ENCODE measurements at regions not wholly inside any gene's neighbourhood (a gene's known extent, or its start where the extent isn't known, plus 50 kb on each side); places are given as distances from the start of the nearest gene placed in this dataset.

DNA sequence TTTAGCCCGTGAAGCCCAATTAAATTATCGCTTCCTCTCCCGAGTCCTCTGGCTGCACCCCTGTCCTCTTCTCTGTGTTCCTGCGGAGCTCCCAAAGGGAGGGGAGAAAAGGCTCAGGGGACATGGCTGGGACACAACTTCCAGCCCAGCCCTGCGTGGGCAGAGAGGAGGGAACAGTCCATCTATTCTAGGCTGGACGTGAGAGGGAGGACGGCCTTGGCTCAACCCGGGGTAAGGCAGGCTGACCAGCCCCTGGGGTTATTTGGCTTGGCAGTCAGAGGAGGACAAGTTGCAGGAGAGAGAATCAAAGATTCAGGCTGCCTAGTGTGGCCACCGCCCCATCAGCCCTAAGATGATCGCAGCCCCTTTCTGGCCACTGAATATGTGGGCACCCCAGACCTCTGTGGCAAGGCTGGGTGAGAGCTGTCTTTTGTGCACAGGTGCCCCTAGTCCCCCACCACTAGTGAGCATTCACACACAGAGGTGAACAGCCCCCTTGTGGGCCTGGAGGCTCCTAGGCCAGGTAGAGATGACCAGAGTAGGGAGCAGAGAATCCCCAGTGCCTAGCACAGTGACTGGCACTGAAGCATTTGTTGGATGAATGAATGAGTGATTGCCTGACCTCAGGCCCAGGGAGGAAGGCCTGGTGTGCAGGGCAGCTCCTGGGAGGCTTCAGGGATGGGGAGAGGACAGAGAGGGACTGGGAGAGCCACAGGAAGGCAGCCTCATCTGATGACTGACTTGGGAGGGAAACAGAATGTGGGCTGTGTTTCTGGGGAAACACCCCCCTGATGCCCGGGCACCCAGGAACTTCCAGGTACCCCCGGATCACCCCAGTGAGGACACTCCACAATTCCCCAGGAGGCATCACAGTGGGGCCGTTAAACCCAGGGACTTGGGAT is 133.9 kb downstream of the C9orf50 start:
- no peak for DNase-seq

GRCh38 chr9:129485145-129485774 is 135.6 kb downstream of the C9orf50 start:
- no peak for DNase-seq

DNA sequence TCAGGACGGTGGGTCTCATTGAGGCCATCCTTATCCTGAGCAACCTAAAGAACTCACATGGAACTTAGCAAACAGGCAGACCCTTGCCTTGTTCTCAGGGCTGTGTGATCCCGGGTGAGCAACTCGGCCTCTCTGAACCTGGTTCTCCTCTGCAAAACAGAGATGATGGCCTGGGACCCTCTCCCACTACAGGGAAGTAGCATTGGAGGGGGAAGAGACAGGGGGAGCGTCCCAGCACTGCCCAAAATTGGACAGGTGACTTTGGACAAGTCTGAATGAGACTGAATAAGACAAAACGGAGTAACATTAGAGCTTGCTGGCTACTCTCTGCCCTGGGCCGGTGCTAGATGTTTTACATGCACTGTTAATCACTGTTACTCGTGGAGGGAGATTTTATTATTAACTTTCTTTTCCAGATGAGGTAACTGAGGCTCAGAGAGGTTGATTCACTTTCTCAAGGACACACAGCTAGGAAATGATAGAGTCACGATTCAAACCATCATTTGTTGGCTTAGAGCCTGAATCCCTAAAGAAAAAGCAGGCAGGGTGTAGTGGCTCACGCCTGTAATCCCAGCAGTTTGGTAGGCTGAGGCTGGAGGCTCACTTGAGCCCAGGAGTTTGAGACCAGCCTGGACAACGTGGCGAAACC is 136.4 kb downstream of the C9orf50 start:
- no peak for DNase-seq

DNA sequence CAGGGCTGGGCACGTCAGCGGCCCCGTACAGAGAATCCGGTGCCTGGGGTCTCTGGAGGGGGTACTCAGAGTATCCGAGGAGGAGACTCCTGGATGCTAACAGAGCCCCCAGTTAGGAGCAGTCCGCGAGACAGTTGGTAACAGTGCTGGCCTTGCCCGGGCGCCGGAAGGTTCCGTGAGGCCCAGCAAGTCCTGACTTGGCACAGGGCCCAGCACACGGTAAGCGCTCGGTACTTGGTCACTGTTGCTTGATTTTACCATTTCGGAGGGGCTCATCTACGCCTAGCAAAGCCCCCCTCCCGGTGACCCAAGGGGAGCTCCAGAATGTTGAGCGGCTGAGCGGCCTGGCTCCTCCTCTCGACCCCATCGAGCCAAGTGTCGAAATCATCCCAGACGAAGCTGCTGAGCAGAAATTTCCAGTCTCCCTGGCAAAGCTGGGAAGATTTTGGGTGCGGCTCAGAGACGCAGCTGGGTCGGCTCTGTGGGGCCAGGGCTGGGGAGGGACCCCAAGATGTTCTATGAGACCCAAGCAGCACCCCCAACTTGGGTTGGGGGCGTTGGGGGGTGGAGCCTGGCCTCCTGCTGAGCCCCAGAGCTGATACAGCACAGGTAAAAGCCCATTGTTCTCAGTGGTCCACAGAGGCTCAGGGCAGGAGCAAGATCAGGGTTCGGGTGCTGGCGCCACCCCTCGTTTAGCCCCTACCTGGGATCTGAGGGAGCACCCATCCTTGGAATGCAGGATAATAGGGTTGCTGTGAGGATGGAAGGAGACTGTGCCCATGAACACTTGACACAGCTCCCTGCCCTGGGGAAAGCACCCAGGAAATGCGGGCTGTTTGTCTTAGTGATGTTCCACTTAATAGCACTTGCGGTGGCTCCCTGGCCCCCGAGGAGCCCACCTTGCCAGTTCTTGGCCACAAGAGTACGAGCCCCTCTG is 137.2 kb downstream of the C9orf50 start:
- DNase-seq, result no peak

- no peak for DNase-seq
Observed at GRCh38 chr9:129482521-129483414, 138.1 kb downstream of the C9orf50 start.

DNA sequence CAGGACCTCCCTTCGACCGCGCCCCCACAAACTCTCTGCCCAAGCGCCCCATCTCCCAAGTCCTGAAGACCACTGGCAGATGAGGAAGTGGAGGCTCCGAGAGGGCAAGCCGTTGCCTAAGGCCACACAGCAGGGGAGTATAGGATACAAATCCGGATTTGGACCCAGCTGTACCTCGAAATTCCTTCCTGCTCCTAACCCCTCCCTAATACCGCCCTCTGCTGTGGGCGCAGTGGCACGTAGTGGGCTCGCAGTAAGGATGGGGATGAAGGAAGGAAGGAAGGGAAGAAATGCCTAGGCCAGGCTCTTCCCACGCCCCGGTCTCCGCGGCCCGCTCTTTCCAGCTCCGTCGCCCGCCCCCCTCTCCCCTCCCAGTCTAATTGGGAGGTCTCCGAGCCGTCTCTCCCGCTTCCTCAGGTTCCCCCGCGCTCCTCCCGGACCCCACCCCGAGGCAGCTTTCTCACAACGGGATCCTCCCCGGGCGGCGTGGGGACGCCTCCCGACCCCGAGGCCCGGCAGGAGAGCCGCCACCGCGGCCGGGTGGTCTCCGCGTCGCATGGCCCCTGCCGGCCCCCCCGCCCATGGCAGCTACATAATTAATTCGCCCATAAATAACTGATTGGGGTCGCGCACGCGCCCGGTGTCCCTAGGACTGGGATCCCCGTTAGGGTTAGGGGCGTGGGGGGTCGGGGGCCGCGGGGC is 138.9 kb downstream of the C9orf50 start:
- DNase-seq, result no peak

GRCh38 chr9:129481424-129481809 is 139.5 kb downstream of the C9orf50 start:
- no peak for DNase-seq

- no peak for DNase-seq
Observed at GRCh38 chr9:129480745-129481144, 140.2 kb downstream of the C9orf50 start.

DNA sequence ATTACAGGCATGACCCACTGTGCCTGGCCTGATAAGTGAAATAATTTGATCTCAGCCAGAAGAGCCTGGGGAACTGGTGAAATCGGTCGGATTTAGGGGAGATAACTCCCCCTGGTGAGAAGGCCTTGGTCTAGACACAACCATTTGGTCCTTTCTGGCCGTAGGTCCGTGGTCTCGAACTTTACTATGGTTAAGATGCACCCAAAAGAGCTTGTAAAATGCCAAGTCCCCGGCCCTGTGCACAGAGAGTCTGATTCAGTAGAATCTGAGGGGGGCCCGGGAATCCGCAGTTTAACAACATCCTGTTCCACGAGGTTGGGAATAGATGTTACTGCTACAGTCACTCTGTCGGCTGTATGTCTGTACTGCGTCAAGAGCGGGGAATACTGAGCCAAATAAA is 140.7 kb downstream of the C9orf50 start:
- DNase-seq, result no peak

GRCh38 chr9:129479631-129480011 is 141.3 kb downstream of the C9orf50 start:
- DNase-seq, result no peak

GRCh38 chr9:129478961-129479630 is 141.8 kb downstream of the C9orf50 start:
- DNase-seq, result no peak

- DNase-seq, result no peak
Observed at GRCh38 chr9:129478461-129478860, 142.4 kb downstream of the C9orf50 start.

- no peak for DNase-seq
Observed at GRCh38 chr9:129476821-129477611, 143.9 kb downstream of the C9orf50 start.

GRCh38 chr9:129474740-129475404 is 146.0 kb downstream of the C9orf50 start:
- no peak for DNase-seq

DNA sequence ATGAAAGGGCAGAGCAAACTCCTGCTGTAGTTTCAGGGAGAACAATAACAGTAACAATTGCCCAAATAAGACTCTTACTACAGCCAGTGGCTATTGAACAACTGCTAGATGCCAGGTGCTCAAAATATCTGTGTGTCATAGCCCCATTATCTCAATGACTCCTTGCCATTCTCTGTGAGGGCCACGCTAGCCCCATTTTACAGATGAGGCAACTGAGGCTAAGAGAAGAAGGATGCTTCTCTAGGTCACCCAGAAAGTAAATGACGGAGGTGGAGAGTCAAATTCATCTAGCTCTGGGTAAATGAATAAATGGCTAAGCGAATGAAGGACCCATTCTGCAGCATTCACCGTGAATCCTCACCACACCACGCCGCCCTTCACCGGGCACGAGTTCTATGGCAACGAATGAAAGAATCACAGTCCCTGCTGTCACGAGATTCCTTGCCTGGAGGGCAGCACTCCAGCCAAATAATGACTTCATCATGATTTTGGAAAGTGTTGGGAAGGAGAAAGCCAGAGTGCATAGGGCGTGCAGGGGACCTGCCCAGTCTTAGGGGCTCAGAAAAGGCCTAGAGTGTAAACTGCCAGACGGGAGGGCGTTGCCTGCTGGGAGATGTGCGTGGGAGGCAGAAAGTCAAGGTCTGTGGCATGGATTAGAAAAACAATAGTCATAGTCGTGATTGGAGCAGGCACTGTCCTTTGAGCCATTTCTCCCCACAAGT is 147.2 kb downstream of the C9orf50 start:
- no peak for DNase-seq

DNA sequence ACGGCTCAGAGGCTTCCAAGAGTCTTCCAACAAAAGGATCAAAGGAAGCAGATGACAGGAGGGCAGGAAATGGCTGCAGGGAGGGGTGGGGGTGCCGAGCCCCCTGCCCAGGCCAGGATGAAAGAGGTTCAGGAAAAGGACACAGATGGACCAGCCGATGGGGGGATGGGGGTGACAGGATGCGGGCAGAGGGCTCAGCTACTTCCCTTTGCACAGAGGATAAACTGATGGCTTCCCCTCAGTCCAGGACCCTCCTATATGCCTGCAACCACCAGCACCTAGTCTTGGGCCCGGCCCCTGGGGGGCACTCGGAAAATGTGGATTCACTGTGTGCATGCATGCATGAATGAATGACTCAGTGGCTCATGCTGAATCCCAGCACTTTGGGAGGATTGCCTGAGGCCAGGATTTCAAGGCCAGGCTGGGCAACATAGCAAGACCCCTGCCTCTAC is 148.2 kb downstream of the C9orf50 start:
- no peak for DNase-seq

- no peak for DNase-seq
Observed at GRCh38 chr9:129471201-129472019, 149.5 kb downstream of the C9orf50 start.

Measured in NCI-H1436 treated with DMSO at 0.1 percent for 48 hours (cell line).